ENCODE measurements at regions not wholly inside any gene's neighbourhood (a gene's known extent, or its start where the extent isn't known, plus 50 kb on each side); places are given as distances from the start of the nearest gene placed in this dataset.

DNA sequence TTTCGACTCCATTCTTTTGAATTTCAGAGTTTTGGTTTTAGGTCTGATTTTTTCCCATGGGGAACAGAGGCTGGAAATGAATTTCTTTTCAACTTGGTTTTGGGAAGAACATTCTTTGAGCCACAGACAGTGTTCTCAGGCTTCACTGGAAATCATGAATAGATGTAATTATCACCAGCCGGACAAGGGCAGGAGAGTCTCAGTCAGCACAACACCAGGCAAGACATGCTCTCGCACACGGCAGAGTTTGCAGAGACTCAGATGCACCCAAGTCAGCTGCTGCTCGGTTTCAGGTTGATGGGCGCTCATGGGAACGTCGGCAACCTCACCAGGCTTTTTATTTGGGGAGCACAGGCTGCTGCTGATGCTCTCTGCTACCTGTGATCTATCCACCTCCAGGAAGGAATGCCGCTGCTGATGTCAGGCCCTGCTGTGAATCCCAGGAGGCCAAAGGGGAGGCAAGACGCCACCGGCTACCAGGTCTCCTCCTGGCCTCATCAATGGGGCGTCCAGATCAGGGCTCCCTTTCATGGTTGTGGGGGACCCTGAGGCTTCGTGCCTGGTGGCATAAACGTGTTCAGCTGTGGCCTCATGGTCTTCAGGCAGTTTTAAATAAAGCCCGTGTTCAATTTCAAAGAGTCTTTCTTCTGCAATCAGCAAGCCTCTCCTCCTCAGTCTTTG is 332.3 kb upstream of the IRX4 start:
- Histone ChIP-seq H3K36me3 (ENCODE audit: control insufficient read depth, insufficient read depth, low read length) (no peaks in the 10 kb centered on the region), H3K9me3 (replicated peaks; ENCODE audit: control insufficient read depth, low read depth, low read length) (no peaks in the 10 kb centered on the region), H3K27me3 (ENCODE audit: control insufficient read depth, insufficient read depth, low read length) (peaks cover 17% of the 10 kb centered on the region), H3K4me3 (ENCODE audit: low read length) (no peak overlapping the region), H3K27ac (ENCODE audit: low read length) (no peak overlapping the region), H3K4me1 (ENCODE audit: control insufficient read depth, insufficient read depth, low read length) (no peaks in the 10 kb centered on the region)
- WGBS (ENCODE audit: insufficient coverage): 54% methylated on average over 10 of the region's 15 CpGs
- DNase-seq: no peak

- Histone ChIP-seq H3K36me3 (ENCODE audit: control insufficient read depth, insufficient read depth, low read length) (no peaks in the 10 kb centered on the region), H3K27me3 (ENCODE audit: control insufficient read depth, insufficient read depth, low read length) (peaks cover 17% of the 10 kb centered on the region), H3K4me3 (ENCODE audit: low read length) (no peak overlapping the region), H3K9me3 (replicated peaks; ENCODE audit: control insufficient read depth, low read depth, low read length) (no peaks in the 10 kb centered on the region), H3K4me1 (ENCODE audit: control insufficient read depth, insufficient read depth, low read length) (no peaks in the 10 kb centered on the region), H3K27ac (ENCODE audit: low read length) (no peak overlapping the region)
- WGBS (ENCODE audit: insufficient coverage): 74% methylated on average over 8 of the region's 10 CpGs
- DNase-seq: no peak
These were observed 330.5 kb upstream of the IRX4 start for GRCh38 chr5:2213121-2213730.

DNA sequence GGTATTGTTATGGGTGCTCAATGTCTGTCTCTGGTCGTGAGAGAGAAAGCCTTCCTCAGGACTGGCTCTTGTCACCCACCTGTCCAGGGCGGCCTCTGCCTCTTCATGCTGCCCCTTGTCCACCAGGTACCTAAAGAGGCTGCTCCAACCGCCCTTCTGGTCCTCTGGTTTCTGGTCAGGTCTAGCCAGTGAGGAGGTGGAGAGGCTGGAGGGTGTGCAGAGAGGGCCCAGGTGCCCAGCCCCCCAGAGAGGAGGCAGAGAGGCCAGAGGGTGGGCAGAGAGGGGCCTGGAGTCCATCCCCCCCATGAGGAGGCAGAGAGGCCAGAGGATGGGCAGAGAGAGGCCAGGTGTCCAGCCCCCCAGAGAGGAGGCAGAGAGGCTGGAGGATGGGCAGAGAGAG is 329.8 kb upstream of the IRX4 start:
- Histone ChIP-seq H3K27me3 (ENCODE audit: control insufficient read depth, insufficient read depth, low read length) (peaks cover 19% of the 10 kb centered on the region), H3K27ac (ENCODE audit: low read length) (no peak overlapping the region), H3K9me3 (replicated peaks; ENCODE audit: control insufficient read depth, low read depth, low read length) (no peaks in the 10 kb centered on the region), H3K4me1 (ENCODE audit: control insufficient read depth, insufficient read depth, low read length) (no peaks in the 10 kb centered on the region), H3K4me3 (ENCODE audit: low read length) (no peak overlapping the region), H3K36me3 (ENCODE audit: control insufficient read depth, insufficient read depth, low read length) (no peaks in the 10 kb centered on the region)
- 60% methylated on average over 1 of the region's 3 CpGs for WGBS (ENCODE audit: insufficient coverage)
- DNase-seq: no peak

DNA sequence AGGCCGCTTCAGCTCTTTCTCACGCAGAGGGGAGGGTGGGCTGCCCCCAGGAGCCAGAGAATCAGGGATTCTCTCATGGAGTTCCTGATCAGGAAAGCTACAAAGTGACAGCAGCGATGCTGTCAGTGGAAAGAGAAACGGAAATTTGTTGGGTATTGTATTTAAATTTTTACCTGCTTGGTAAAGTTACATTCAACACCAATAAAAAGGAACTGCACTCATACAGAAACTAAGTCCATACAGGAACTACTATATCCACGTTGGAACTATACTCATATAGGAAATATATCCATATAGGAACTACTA is 325.5 kb upstream of the IRX4 start:
- peaks cover 4% of the 10 kb centered on the region for H3K27me3 ChIP-seq (ENCODE audit: control insufficient read depth, insufficient read depth, low read length)
- no peaks in the 10 kb centered on the region for H3K36me3 ChIP-seq (ENCODE audit: control insufficient read depth, insufficient read depth, low read length)
- 23% methylated on average over 2 of the region's 5 CpGs for WGBS (ENCODE audit: insufficient coverage)

GRCh38 chr5:2207416-2208238 is 324.9 kb upstream of the IRX4 start:
- DNase-seq: peak; percentile 46
- Histone ChIP-seq H3K4me1 (ENCODE audit: control insufficient read depth, insufficient read depth, low read length) (no peaks in the 10 kb centered on the region), H3K27me3 (ENCODE audit: control insufficient read depth, insufficient read depth, low read length) (peaks cover 4% of the 10 kb centered on the region), H3K36me3 (ENCODE audit: control insufficient read depth, insufficient read depth, low read length) (no peaks in the 10 kb centered on the region), H3K9me3 (replicated peaks; ENCODE audit: control insufficient read depth, low read depth, low read length) (no peaks in the 10 kb centered on the region), H3K27ac (ENCODE audit: low read length) (no peak overlapping the region), H3K4me3 (ENCODE audit: low read length) (no peak overlapping the region)
- 49% methylated on average over 22 of the region's 25 CpGs for WGBS (ENCODE audit: insufficient coverage)

More for the DNA sequence above, 325.5 kb upstream of the IRX4 start:
- no peak for DNase-seq
- no peaks in the 10 kb centered on the region for H3K4me1 ChIP-seq (ENCODE audit: control insufficient read depth, insufficient read depth, low read length)
- H3K9me3 ChIP-seq (replicated peaks; ENCODE audit: control insufficient read depth, low read depth, low read length): no peaks in the 10 kb centered on the region
- no peak overlapping the region for H3K27ac ChIP-seq (ENCODE audit: low read length)
- no peak overlapping the region for H3K4me3 ChIP-seq (ENCODE audit: low read length)

DNA sequence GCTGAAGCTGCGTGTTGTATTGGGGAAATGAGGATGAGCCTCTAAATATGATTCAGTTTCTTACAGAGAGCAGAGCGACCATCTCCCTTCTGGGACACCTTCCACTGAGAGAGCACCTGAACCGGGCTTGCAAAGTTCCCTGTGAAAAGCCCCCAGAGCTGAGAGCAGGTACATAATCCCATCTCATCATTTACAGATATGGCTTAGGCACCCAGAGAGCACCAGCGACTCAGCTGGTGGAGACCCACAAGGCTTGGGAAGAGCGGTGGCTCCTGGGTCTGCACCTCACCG is 324.3 kb upstream of the IRX4 start:
- Histone ChIP-seq H3K36me3 (ENCODE audit: control insufficient read depth, insufficient read depth, low read length) (no peaks in the 10 kb centered on the region), H3K4me1 (ENCODE audit: control insufficient read depth, insufficient read depth, low read length) (no peaks in the 10 kb centered on the region), H3K27ac (ENCODE audit: low read length) (no peak overlapping the region), H3K4me3 (ENCODE audit: low read length) (no peak overlapping the region), H3K9me3 (replicated peaks; ENCODE audit: control insufficient read depth, low read depth, low read length) (no peaks in the 10 kb centered on the region), H3K27me3 (ENCODE audit: control insufficient read depth, insufficient read depth, low read length) (peaks cover 4% of the 10 kb centered on the region)
- 88% methylated on average over 5 of the region's 6 CpGs for whole genome bisulfite sequencing (ENCODE audit: insufficient coverage)
- DNase-seq: no peak

- Histone ChIP-seq H3K27ac (ENCODE audit: low read length) (no peak overlapping the region), H3K27me3 (ENCODE audit: control insufficient read depth, insufficient read depth, low read length) (peaks cover 4% of the 10 kb centered on the region), H3K36me3 (ENCODE audit: control insufficient read depth, insufficient read depth, low read length) (no peaks in the 10 kb centered on the region), H3K9me3 (replicated peaks; ENCODE audit: control insufficient read depth, low read depth, low read length) (no peaks in the 10 kb centered on the region), H3K4me3 (ENCODE audit: low read length) (no peak overlapping the region), H3K4me1 (ENCODE audit: control insufficient read depth, insufficient read depth, low read length) (no peaks in the 10 kb centered on the region)
- no peak for DNase-seq
- WGBS (ENCODE audit: insufficient coverage): 87% methylated on average over 14 of the region's 28 CpGs
These were observed 323.8 kb upstream of the IRX4 start for GRCh38 chr5:2206293-2207108.

DNA sequence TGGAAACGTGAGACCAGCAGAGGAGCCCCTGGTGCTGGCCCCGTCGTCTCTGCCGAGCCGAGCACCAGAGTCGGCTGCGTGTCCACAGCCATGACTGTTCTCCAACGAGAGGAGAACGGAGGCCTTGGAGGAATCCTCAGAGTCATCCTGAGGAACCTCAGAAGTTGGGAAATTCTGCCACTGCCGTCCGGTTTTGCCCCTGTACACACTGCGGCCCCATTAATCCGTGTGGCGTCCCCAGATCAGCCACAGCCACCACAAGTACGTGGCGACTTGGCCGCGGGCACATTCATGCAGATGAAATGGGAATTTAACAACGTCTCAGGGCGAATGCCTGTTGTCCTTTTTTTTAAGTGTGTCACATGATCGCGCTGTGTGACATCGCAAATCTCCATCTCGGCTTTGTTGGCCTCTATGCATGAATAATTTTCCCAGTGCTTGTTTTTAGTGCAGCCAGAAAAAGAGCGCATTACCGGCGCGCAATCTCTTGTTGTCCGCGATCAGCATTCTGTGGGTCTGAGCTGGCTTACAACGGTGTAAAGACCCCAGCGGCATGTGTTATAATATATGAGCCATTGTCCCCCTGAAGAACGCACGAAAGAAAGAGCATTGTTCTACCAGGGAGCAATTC is 323.0 kb upstream of the IRX4 start:
- no peak for DNase-seq
- no peaks in the 10 kb centered on the region for H3K36me3 ChIP-seq (ENCODE audit: control insufficient read depth, insufficient read depth, low read length)
- H3K9me3 ChIP-seq (replicated peaks; ENCODE audit: control insufficient read depth, low read depth, low read length): no peaks in the 10 kb centered on the region
- no peaks in the 10 kb centered on the region for H3K4me1 ChIP-seq (ENCODE audit: control insufficient read depth, insufficient read depth, low read length)
- no peak overlapping the region for H3K4me3 ChIP-seq (ENCODE audit: low read length)
- no peak overlapping the region for H3K27ac ChIP-seq (ENCODE audit: low read length)
- 89% methylated on average over 34 of the region's 34 CpGs for WGBS (ENCODE audit: insufficient coverage)
- peaks cover 4% of the 10 kb centered on the region for H3K27me3 ChIP-seq (ENCODE audit: control insufficient read depth, insufficient read depth, low read length)

- Histone ChIP-seq H3K27ac (ENCODE audit: low read length) (no peak overlapping the region), H3K9me3 (replicated peaks; ENCODE audit: control insufficient read depth, low read depth, low read length) (no peaks in the 10 kb centered on the region), H3K4me1 (ENCODE audit: control insufficient read depth, insufficient read depth, low read length) (no peaks in the 10 kb centered on the region), H3K36me3 (ENCODE audit: control insufficient read depth, insufficient read depth, low read length) (no peaks in the 10 kb centered on the region), H3K27me3 (ENCODE audit: control insufficient read depth, insufficient read depth, low read length) (peaks cover 6% of the 10 kb centered on the region), H3K4me3 (ENCODE audit: low read length) (no peak overlapping the region)
- DNase-seq: no peak
- WGBS (ENCODE audit: insufficient coverage): 95% methylated on average over 13 of the region's 14 CpGs
These were observed 322.5 kb upstream of the IRX4 start for GRCh38 chr5:2205185-2205585.
